ENCODE measurements at regions not wholly inside any gene's neighbourhood (a gene's known extent, or its start where the extent isn't known, plus 50 kb on each side); places are given as distances from the start of the nearest gene placed in this dataset.

DNA sequence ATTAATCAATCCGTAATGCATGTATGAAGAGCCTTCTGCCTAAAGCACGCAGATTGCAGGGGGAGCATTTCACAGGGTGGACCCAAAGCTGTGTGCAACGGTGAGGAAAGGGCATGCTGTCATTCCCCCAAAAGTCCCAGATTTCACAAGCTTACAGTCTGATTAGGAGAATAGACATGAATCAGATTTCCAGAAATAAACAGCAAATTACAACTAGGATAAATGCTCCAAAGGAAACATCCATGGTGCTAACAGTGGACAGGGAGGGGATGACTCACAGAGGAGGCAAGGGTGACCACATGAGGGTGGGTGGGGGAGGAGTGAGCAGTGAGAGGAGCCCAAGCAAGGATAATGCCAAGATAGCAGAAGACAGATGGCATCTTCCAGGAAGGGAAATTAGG is 258.4 kb upstream of the TAS2R1 start:
- TF ChIP-seq, protein P1, sequence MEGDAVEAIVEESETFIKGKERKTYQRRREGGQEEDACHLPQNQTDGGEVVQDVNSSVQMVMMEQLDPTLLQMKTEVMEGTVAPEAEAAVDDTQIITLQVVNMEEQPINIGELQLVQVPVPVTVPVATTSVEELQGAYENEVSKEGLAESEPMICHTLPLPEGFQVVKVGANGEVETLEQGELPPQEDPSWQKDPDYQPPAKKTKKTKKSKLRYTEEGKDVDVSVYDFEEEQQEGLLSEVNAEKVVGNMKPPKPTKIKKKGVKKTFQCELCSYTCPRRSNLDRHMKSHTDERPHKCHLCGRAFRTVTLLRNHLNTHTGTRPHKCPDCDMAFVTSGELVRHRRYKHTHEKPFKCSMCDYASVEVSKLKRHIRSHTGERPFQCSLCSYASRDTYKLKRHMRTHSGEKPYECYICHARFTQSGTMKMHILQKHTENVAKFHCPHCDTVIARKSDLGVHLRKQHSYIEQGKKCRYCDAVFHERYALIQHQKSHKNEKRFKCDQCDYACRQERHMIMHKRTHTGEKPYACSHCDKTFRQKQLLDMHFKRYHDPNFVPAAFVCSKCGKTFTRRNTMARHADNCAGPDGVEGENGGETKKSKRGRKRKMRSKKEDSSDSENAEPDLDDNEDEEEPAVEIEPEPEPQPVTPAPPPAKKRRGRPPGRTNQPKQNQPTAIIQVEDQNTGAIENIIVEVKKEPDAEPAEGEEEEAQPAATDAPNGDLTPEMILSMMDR (IDR thresholded peaks at IDR 0.05; ENCODE audit: poor library complexity) = no peak
- no peak for TF ChIP-seq EZH2 (IDR thresholded peaks at IDR 0.05; ENCODE audit: borderline replicate concordance)

Data from hepatocyte (in vitro differentiated cells).